GM23338 (cell line): ENCODE measurements at regions not wholly inside any gene's neighbourhood (a gene's known extent, or its start where the extent isn't known, plus 50 kb on each side); places are given as distances from the start of the nearest gene placed in this dataset.

ENCODE experiments used
- CREB1 ChIP-seq: fragments of 250-450 bp; sonication (Bioruptor Pico); IDR thresholded peaks from 2 replicates; pipeline ENCODE4 v1.5.0; 2020; ENCODE audit warnings: low read depth, mild to moderate bottlenecking, moderate library complexity
- CTCF ChIP-seq, 2 experiments: fragments of 200-600 bp in 1 of 2; sonication (generic) in 1 of 2; conservative IDR thresholded peaks; 2 replicates each; pipeline versions ENCODE4 v1.5.1 to v1.6.1; 2016 to 2017; ENCODE audit warnings: antibody characterized with exemption in 2 of 2, low read depth in 2 of 2, mild to moderate bottlenecking in 2 of 2, moderate library complexity in 1 of 2
- EZH2 ChIP-seq: fragments of 200-600 bp; sonication (generic); IDR thresholded peaks from one replicate; pipeline ENCODE4 v1.8.0; 2017; ENCODE audit warnings: antibody characterized with exemption, mild to moderate bottlenecking, low read depth; ENCODE audit not compliant: unreplicated experiment
- EZH2phosphoT487 ChIP-seq: fragments of 200-600 bp; sonication (generic); IDR thresholded peaks from one replicate; pipeline ENCODE4 v1.8.1; 2018; ENCODE audit warnings: antibody characterized with exemption; ENCODE audit not compliant: unreplicated experiment
- JUNB ChIP-seq: IDR thresholded peaks from one replicate; pipeline ENCODE4 v1.6.1; 2016; ENCODE audit warnings: antibody characterized with exemption; ENCODE audit not compliant: unreplicated experiment
- POLR2AphosphoS5 ChIP-seq: IDR thresholded peaks from 2 replicates; pipeline ENCODE4 v1.6.1; 2016; ENCODE audit warnings: antibody characterized with exemption, low read depth
- STAT1 ChIP-seq: IDR thresholded peaks from one replicate; pipeline ENCODE4 v1.6.1; 2016; ENCODE audit warnings: antibody characterized with exemption; ENCODE audit not compliant: unreplicated experiment

GRCh38 chr10:36675458-36675880 is 449.9 kb upstream of the ANKRD30A start:
- no peak for TF ChIP-seq POLR2AphosphoS5
- no peak for TF ChIP-seq CTCF (conservative IDR thresholded peaks at IDR 0.05; ENCODE audit: low read depth in 2 of 2)
- no peak for TF ChIP-seq EZH2
- no peak for TF ChIP-seq CREB1 (CRISPR knock-in tag)
- no peak for TF ChIP-seq EZH2phosphoT487
- TF ChIP-seq STAT1: no peak
- no peak for TF ChIP-seq JUNB
